ENCODE measurements at regions not wholly inside any gene's neighbourhood (a gene's known extent, or its start where the extent isn't known, plus 50 kb on each side); places are given as distances from the start of the nearest gene placed in this dataset.
"Not testable (repeated sequence)": the region's sequence is repeated elsewhere in the genome, so short reads cannot be mapped to it uniquely, and the experiment has no call there.

GRCh38 chr9:40584039-40584438 is 544.4 kb downstream of the FOXD4L6 start:
- TF ChIP-seq CTCF, POLR2A (IDR thresholded peaks at IDR 0.05): not testable (repeated sequence)

Measured in lower leg skin (tissue), 3 donors.